GM19043 (cell line): ENCODE measurements at regions not wholly inside any gene's neighbourhood (a gene's known extent, or its start where the extent isn't known, plus 50 kb on each side); places are given as distances from the start of the nearest gene placed in this dataset.

Source experiments
- ATAC-seq: cut with Tn5 transposase; IDR thresholded peaks from one replicate; pipeline ENCODE4 v1.9.1; 2021; ENCODE audit warnings: low read depth; ENCODE audit not compliant: unreplicated experiment

GRCh38 chr1:58992643-58993042, 208.8 kb upstream of the JUN start:
- no peak for ATAC-seq

- ATAC-seq, result no peak
Observed at GRCh38 chr1:58993403-58993802, 209.6 kb upstream of the JUN start.

GRCh38 chr1:58994664-58995063, 210.8 kb upstream of the JUN start:
- no peak for ATAC-seq

- ATAC-seq, result peak; percentile 84
Observed at GRCh38 chr1:58996341-58997059, 212.7 kb upstream of the JUN start.

- peak; percentile 74 for ATAC-seq
Observed at GRCh38 chr1:58997060-58997411, 213.2 kb upstream of the JUN start.

DNA sequence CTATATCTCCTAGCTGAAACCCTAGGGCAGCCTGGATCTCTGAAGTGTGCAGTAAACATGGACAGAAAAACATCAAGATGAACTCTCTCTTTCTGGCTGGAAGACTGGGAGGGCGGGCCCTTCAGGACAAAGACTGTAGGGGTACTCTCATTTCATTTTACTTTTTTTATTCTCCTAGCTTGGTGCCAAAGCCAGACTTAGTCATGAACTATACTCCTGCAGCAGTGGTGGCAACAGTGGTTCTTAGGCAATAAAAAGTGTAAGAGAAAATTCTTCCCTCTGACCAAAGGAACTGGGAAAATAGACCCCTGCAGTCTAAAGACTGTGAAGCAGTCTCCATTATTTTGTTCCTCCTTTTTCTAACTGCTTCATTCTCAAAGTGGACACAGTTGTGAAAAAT, 213.8 kb upstream of the JUN start:
- ATAC-seq, result no peak

DNA sequence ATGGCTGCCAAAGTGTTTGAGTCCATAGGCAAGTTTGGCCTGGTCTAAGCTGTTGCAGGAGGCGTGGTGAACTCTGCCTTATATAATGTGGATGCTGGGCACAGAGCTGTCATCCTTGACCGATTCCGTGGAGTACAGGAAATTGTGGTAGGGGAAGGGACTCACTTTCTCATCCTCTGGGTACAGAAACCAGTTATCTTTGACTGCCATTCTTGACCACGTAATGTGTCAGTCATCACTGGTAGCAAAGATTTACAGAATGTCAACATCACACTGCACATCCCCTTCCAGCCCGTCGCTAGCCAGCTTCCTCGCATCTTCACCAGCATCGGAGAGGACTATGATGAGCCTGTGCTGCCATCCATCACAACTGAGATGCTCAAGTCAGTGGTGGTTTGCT, 215.8 kb upstream of the JUN start:
- no peak for ATAC-seq

GRCh38 chr1:59004755-59005154, 220.9 kb upstream of the JUN start:
- ATAC-seq, result no peak

GRCh38 chr1:59005491-59006288, 221.8 kb upstream of the JUN start:
- ATAC-seq, result peak; percentile 43

DNA sequence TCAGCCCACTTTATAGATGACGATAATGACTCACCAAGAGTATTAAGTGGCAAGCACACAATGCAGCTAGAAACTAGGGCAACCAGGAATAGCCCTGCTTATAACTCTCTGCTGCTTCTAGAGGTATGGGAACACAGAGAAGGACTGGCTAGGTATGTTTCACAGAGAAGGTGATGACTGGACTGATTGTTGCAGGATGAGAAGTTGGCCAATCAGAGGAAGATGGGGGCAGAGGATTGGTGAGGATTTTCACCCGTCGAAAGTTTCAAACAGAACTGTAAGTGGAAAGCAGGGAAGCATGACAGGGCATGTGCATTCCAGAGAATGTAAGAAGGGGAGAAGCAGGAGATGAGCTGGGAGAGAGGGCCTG, 222.4 kb upstream of the JUN start:
- ATAC-seq, result no peak

DNA sequence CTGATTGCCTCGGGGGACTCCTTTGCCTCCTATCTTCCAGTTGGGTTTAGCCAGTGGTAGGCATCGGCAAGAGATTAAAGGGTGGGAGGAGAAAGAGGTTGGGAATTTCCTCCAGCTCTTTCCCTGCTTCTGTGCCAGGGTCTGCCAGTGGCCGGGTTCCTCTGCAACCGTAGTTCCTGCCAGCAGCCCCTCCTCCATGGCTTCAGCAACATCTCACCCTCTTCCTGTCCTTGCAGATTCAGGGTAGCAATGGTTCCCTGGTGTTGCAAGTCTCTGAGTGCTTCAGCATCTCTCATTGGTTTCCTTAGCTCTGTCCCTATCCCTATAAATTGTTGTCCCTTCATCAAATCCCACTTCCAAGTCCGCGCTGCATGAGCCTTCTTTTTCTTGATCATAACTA, 223.1 kb upstream of the JUN start:
- no peak for ATAC-seq

- ATAC-seq, result no peak
Observed at GRCh38 chr1:59007429-59007819, 223.6 kb upstream of the JUN start.

GRCh38 chr1:59007820-59008598, 224.2 kb upstream of the JUN start:
- peak; percentile 41 for ATAC-seq

DNA sequence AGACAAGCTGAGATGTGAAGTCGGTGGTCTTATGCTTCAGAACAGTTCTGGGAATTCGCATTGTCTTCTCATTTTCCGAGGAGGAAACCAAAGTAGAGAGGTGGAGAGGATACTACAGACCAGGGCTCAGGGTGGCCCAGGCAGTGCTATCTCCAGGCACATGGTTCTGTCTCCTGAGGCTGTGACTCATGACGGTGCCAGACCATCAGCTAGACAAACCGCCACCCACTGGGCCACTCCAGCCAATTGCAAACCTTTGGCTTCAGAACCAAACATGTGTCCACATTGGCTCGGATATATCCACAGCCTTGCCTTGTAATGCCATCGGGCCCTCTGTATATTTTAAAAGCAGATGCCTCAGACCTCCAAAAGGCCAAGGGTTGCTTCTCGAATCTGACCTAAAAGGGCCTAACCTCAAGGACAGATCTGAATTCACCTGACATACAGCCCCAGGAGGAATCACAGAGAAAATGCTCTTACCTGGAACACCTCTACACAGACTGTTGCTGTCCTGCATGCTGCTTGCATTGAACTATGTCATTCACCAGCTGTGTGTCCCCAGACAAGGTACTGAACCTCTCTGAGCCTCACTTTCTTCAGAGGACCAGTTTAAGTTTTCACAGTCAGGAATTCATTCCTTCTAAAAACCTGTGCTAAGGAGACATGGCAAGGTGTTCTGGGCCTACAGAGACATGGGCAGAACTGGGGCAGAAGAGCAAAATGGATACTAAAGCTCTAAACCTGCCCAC, 224.9 kb upstream of the JUN start:
- no peak for ATAC-seq

- ATAC-seq, result no peak
Observed at GRCh38 chr1:59011663-59012062, 227.8 kb upstream of the JUN start.

DNA sequence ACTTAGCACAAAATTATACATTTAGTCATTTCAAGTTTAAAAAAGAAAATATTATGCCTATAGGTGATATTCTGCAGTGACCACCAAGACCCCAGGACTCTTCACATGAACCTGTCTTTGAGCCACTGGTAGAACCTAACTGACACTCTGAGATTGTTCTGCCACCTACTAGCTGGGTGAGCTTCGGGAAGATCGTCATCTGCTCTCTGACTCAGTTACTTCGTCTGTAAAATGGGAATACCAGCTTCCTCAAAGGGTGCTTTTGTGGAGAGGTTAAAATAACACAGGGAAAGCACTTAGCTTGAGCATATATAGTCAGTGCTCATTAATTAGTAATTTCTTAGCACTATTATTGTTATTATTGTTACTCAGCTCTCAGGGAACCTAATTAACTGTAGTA, 228.5 kb upstream of the JUN start:
- no peak for ATAC-seq

GRCh38 chr1:59013276-59013927, 229.6 kb upstream of the JUN start:
- peak; percentile 52 for ATAC-seq

GRCh38 chr1:59013928-59014279, 230.1 kb upstream of the JUN start:
- no peak for ATAC-seq

- no peak for ATAC-seq
Observed at GRCh38 chr1:59014827-59015226, 231.0 kb upstream of the JUN start.

GRCh38 chr1:59015708-59016107, 231.9 kb upstream of the JUN start:
- ATAC-seq, result no peak
